NOMO-1 treated with dmso at 0.1 percent for 144 hours (cell line): ENCODE measurements at regions not wholly inside any gene's neighbourhood (a gene's known extent, or its start where the extent isn't known, plus 50 kb on each side); places are given as distances from the start of the nearest gene placed in this dataset.
"Not testable (repeated sequence)": the region's sequence is repeated elsewhere in the genome, so short reads cannot be mapped to it uniquely, and the experiment has no call there.

ENCODE experiments used
- DNase-seq: peaks from one replicate; lab custom pipeline; 2025; ENCODE audit not compliant: unreplicated experiment; lab: John Stamatoyannopoulos, UW

GRCh38 chr14:28152453-28153044, 614.0 kb upstream of the FOXG1 start:
- DNase-seq: no peak

DNA sequence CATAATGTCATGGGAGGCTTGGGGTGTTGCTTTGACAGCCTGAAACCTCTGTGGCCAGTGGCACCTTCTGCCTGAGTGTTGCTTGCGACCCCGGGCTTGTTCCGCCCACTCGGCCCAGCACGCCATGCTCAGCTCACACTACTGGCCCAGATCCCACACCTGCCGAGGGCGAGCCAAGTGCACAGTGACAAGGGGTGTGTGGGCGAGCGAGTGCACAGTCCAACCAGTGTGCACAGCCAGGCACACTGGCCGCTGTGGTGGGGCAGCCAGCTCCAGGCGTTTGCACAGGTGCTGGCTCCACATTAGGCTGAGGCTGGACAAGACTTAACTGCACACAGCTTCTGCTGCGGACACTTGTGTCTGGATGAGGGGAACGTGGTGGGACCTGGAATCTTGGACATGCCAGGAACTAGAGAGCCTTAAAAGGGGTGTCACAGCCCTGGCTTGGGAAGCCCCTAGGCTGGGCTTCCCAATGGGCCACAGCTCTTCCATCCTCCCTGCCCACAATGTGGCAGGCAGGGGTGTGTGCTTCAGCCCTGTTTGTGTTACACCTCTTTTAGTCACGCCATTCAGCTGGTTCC, 609.2 kb upstream of the FOXG1 start:
- DNase-seq: no peak

DNA sequence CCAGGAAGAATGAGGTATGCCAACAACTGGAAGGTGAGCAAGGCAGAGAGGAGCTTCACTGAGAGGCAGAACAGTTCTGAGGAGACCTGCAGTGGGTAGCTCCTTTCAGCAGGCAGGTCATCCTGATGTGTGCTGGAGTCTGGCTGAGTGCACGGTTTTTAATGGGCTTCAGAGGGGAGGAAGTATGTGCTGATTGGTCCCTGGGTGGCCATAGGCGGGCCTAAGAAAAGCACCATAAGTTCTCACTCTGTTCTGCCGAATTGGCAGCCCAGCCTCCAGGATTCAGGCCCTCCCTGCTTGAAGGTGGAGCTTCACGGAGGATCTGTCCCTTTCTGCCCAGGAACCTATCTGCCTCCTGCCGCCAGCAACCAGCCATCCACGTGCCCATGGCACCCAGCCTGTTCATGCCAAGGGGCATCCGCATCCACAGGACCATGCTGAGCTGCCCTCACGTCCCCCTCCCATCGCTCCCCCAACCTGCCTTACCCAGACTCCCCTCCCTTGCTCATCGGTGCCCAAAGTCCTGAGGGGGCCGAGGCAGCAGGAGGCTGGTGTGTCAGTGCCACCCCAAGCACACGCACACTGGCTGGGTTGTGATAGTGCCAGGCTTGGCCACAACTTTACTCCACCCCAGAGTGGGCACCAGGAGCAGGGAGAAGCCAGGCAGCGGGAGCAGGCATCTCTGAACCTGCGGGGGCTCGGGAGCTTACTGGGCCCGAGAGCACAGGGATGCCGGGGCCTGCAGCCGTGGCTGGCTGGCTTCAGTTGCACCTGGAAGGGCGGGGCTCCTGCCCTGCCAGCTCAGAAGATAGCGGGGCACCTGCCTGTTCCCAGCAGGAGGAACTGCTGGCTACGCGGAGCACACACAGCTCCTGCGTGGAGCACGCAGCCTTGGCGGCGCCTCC, 608.4 kb upstream of the FOXG1 start:
- no peak for DNase-seq

- no peak for DNase-seq
These were observed 605.5 kb upstream of the FOXG1 start for GRCh38 chr14:28161040-28161439.

DNA sequence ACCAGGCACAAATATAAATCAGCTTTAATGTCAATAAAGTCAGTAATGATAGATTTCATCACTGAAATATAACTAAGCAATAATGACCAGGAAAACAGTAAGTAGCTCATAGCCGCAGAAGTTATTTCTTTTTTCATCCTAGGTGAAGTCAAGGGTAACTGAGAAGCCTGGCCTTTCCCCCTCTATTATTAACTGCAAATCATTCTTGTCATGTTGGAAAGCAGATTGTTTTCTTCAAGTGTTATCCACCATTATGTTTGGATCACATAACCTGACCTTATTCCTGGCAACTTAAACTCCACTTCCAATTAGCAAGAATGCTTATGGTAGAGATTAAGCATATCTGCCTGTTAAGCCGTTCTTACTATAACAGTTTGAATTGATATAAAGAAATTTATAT, 603.4 kb upstream of the FOXG1 start:
- no peak for DNase-seq

GRCh38 chr14:28163897-28164296, 602.7 kb upstream of the FOXG1 start:
- DNase-seq: no peak

DNA sequence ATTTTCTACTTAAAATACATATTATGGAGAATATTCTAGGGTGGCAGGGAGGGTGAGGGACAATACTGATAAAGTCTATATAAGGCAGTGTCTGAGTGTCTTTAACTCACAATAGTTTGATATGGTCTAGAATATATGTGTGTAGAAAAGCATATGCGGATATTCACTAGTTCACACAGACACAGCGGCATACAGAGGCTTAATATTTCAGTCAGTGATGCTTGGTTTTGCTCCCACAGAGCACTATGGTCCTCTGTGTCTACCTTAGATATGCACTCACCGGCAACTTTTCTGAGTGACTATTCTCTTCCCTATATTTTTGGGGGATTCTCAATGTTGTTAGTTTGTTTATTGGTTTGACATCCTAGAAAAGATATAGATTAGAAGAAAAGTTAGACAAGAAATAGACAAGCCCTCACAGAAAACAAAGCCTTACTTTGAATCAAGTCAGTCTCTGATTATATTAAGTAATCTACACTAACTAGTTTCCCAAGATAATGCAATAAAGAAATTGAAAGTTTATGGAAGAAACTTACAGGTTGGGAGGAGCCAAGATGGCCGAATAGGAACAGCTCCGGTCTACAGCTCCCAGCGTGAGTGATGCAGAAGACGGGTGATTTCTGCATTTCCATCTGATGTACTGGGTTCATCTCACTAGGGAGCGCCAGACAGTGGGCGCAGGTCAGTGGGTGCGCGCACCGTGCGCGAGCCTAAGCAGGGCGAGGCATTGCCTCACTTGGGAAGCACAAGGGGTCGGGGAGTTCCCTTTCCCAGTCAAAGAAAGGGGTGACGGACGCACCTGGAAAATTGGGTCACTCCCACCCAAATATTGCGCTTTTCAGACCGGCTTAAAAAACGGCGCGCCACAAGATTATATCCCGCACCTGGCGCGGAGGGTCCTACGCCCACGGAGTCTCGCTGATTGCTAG, 578.4 kb upstream of the FOXG1 start:
- not testable (repeated sequence) for DNase-seq

GRCh38 chr14:28196878-28197277, 569.7 kb upstream of the FOXG1 start:
- no peak for DNase-seq

DNA sequence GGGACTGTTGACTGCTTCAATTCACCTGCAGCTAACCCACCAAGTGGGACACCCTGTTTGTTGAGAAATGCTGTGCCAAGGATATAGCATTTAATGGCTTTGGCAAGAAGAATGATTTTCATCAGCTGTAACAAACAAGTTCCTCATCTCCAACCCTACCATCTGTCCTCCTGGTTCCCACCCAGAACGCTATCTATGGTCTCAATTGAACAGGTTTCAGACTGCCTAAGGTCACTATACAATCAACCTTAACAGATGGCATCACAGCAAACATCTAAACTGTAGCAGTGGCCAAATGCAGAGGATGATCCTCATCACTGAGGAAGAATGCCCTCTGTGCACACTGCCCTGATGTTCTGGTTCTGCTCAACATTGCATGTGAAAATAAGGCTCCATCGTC, 546.2 kb upstream of the FOXG1 start:
- DNase-seq: no peak

DNA sequence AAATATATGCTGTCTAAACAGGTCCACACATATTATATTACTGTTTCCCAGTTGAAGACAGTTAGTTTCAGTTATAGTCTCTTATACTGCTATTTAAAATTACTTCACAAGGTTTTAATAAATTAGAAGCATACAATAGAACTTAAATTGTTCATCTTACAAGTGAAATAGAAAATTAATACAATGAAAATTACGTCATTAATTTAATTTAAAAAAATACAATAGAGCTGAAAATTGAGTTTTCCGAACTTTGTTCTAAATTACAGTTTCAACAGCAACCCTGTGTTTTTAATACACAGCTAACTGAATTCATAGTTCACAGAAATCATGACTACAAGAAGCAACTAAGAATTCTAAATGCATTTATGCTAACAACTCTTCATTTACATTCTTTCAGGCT, 525.7 kb upstream of the FOXG1 start:
- no peak for DNase-seq

- no peak for DNase-seq
These were observed 523.7 kb upstream of the FOXG1 start for GRCh38 chr14:28242895-28243294.

- DNase-seq: no peak
These were observed 523.0 kb upstream of the FOXG1 start for GRCh38 chr14:28243600-28243999.

DNA sequence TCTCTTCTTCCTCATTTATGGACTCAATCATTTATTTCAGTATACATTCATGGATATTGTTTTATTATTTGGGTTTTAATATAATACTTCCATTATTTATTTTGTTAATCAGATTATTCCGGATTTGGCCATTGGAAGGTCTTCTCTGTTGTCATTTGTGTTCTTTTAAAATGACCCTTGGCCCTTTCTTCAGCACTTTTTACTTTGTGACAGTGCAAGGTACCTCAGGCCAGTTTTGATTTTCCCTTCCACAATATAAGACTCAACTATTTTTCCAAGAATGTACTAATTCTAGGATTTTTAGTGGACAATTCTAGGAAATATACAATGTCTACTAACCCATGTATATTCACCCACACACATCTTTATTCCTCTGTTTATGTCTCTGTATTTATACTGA, 521.4 kb upstream of the FOXG1 start:
- no peak for DNase-seq

DNA sequence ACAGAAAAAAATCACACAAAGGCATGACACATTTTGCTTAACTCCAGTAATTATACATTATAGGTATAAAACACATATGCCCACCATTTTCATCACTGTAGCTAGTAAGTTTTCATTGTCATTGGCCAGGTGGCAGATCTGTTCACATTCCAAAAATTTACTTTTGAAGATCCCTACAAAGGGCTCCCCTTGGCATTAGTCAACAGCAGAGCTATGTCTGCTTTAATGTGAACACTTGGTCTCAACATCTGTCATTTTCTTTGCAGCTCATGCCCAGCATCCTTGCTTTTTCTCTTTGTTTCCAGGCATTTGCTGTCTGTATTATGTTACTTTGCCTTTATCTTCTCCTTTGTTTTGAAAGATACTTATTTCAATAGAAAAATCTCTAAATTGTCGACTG, 519.1 kb upstream of the FOXG1 start:
- DNase-seq: no peak

GRCh38 chr14:28252124-28252523, 514.5 kb upstream of the FOXG1 start:
- not testable (repeated sequence) for DNase-seq

DNA sequence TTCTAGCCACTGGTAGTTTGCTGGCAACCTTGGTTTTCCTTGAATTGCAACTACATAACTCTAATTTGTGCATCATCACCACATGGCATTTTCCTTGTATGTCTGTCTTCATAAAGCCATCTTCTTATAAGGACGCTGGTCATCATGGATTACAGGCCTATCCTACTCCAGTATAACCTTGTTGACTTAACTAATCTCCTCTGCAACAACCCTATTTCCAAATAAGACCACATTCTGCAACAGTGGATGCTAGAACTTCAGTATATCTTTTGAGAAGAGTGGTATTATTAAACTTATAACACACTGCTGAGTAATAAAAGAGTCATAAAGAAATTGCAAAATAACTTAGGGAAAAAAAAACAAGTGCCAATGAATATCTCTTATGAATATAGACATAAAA, 511.8 kb upstream of the FOXG1 start:
- no peak for DNase-seq

GRCh38 chr14:28264306-28264705, 502.3 kb upstream of the FOXG1 start:
- no peak for DNase-seq

GRCh38 chr14:28272270-28272669, 494.3 kb upstream of the FOXG1 start:
- no peak for DNase-seq

DNA sequence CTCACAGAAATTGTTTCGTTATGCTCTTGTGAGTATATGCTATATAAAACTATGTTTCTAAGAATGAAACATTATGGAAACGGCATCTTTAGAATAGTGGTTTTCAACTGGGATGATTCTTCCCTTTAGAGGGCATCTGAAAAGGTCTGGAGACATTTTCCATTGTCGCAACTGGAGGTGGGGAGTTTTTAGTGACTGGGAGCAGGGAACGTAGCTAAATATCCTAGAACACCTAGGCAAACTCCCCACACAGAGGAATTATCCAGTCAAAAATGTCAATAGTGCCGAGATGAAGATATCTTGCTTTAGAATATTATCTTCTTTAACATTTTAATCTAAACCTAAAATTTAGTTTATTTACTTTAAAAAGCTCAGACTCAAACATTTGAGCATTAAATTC, 486.1 kb upstream of the FOXG1 start:
- DNase-seq: no peak

GRCh38 chr14:28280997-28281598, 485.5 kb upstream of the FOXG1 start:
- DNase-seq: no peak
